ENCODE measurements at regions not wholly inside any gene's neighbourhood (a gene's known extent, or its start where the extent isn't known, plus 50 kb on each side); places are given as distances from the start of the nearest gene placed in this dataset.

DNA sequence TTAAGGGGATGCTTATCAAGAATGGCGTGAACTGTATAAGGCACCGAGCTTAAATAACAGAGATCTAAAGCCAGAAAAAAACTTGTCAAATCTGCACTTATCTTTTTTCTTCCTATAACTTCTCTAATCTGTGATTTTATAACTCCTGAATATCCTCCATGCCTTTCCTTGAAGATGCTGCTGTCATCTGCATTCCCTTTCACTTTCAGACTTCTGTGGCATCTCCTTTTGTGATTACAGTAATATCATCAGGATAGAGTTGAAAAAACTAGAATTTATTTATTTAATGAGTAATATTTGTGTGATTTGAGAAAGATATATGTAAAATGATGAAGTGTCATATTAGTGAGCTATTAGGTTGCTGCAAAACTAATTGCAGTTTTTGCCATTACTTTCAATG is 357.8 kb upstream of the PTBP2 start:
- TF ChIP-seq, protein P1, sequence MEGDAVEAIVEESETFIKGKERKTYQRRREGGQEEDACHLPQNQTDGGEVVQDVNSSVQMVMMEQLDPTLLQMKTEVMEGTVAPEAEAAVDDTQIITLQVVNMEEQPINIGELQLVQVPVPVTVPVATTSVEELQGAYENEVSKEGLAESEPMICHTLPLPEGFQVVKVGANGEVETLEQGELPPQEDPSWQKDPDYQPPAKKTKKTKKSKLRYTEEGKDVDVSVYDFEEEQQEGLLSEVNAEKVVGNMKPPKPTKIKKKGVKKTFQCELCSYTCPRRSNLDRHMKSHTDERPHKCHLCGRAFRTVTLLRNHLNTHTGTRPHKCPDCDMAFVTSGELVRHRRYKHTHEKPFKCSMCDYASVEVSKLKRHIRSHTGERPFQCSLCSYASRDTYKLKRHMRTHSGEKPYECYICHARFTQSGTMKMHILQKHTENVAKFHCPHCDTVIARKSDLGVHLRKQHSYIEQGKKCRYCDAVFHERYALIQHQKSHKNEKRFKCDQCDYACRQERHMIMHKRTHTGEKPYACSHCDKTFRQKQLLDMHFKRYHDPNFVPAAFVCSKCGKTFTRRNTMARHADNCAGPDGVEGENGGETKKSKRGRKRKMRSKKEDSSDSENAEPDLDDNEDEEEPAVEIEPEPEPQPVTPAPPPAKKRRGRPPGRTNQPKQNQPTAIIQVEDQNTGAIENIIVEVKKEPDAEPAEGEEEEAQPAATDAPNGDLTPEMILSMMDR (conservative IDR thresholded peaks at IDR 0.05; ENCODE audit: low read length): no peak
- no peak for TF ChIP-seq EZH2phosphoT487 (IDR thresholded peaks at IDR 0.05; ENCODE audit: borderline replicate concordance)
